Spleen (tissue), 7 donors: ENCODE measurements at regions not wholly inside any gene's neighbourhood (a gene's known extent, or its start where the extent isn't known, plus 50 kb on each side); places are given as distances from the start of the nearest gene placed in this dataset.

Experiments
- CTCF ChIP-seq, 11 experiments: fragments of 200-600 bp in 7 of 11; fragments of 450-650 bp in 4 of 11; sonication (generic) in 4 of 11; IDR thresholded peaks in 8 of 11; conservative IDR thresholded peaks in 3 of 11; 1 replicate in 7 of 11; 2 replicates in 4 of 11; pipeline versions ENCODE4 v1.4.0 to v1.8.0; 2016 to 2021; ENCODE audit warnings: antibody characterized with exemption in 11 of 11, inconsistent platforms in 4 of 11, mild to moderate bottlenecking in 1 of 11
- POLR2A ChIP-seq, 3 donors: fragments of 450-650 bp; IDR thresholded peaks; one replicate each; pipeline ENCODE4 v1.5.1; 2017; ENCODE audit warnings: antibody characterized with exemption in 3 of 3, mild to moderate bottlenecking in 1 of 3
- POLR2AphosphoS5 ChIP-seq, 3 donors: sonication (generic); formaldehyde crosslinking; IDR thresholded peaks; one replicate each; pipeline ENCODE4 v1.5.1; 2017; ENCODE audit warnings: antibody characterized with exemption in 3 of 3
- donor health status: DM: no; HTN: no; CAD: no; lungs with moderate emphysema.
- donor health status: DM: no; HTN: no; CAD: no.
- donor health status: DM: no; HTN: no; CAD: no.

- no peak for TF ChIP-seq CTCF (IDR thresholded peaks at IDR 0.05 in 8 of 11, conservative IDR thresholded peaks at IDR 0.05 in 3 of 11)
- TF ChIP-seq POLR2AphosphoS5 (IDR thresholded peaks at IDR 0.05) = no peak
- no peak for TF ChIP-seq POLR2A (IDR thresholded peaks at IDR 0.05)
These were observed 721.6 kb downstream of the ANKRD7 start for GRCh38 chr7:118945911-118946682.
